SK-N-SH (cell line): ENCODE measurements at regions not wholly inside any gene's neighbourhood (a gene's known extent, or its start where the extent isn't known, plus 50 kb on each side); places are given as distances from the start of the nearest gene placed in this dataset.

Experiments used
- CTCF ChIA-PET: fragments of 300-600, 350-600 bp; formaldehyde crosslinking; extraction: SDS; loops from one replicate; lab custom pipeline; 2021; lab: Yijun Ruan, JAX
- POLR2A ChIA-PET: fragments of 350-600 bp; sonication (Branson Sonifier 250); formaldehyde crosslinking; extraction: SDS; loops from one replicate; lab custom pipeline; 2020; ENCODE audit warnings: antibody characterized with exemption, inconsistent platforms; lab: Yijun Ruan, JAX
- DNase-seq: peaks from one replicate; pipeline ENCODE4 v3.0.0; 2012
- H2AFZ ChIP-seq: fragments of 200-600 bp; sonication (generic); 2 replicates; pipeline ENCODE4 v1.8.1; 2016; ENCODE audit warnings: antibody characterized with exemption, mild to moderate bottlenecking, low read depth
- H3F3A ChIP-seq: fragments of 200-600 bp; sonication (generic); replicated peaks from 2 replicates; pipeline ENCODE3; 2016; ENCODE audit warnings: antibody characterized with exemption, mild to moderate bottlenecking; ENCODE audit not compliant: insufficient read depth
- H3K27ac ChIP-seq, 2 experiments: fragments of 200-500 bp in 1 of 2; fragments of 200-600 bp in 1 of 2; sonication (Bioruptor generic) in 1 of 2; sonication (generic), shearing (Covaris generic) in 1 of 2; 2 replicates each; pipeline versions ENCODE4 v1.5.1 to v1.6.1; 2014 to 2016; ENCODE audit warnings: low read depth in 2 of 2, inconsistent platforms in 1 of 2, low read length in 1 of 2, mild to moderate bottlenecking in 1 of 2, mixed read lengths in 1 of 2
- H3K27me3 ChIP-seq: fragments of 200-600 bp; sonication (generic), shearing (Covaris generic); 2 replicates; pipeline ENCODE4 v1.6.1; 2016; ENCODE audit warnings: mixed run types; ENCODE audit not compliant: insufficient read depth
- H3K36me3 ChIP-seq, 2 experiments: fragments of 200-500 bp in 1 of 2; fragments of 200-600 bp in 1 of 2; sonication (Bioruptor generic) in 1 of 2; sonication (generic) in 1 of 2; replicated peaks in 1 of 2; 2 replicates each; pipeline versions ENCODE3 to v1.5.1; 2014 to 2016; ENCODE audit warnings: low read length in 1 of 2, mild to moderate bottlenecking in 1 of 2; ENCODE audit not compliant: insufficient read depth in 2 of 2, control insufficient read depth in 1 of 2
- H3K4me1 ChIP-seq, 2 experiments: fragments of 200-500 bp in 1 of 2; fragments of 200-600 bp in 1 of 2; sonication (Bioruptor generic) in 1 of 2; sonication (generic), shearing (Covaris generic) in 1 of 2; 2 replicates each; pipeline versions ENCODE4 v1.5.1 to v1.6.1; 2014 to 2016; ENCODE audit warnings: low read depth in 1 of 2, low read length in 1 of 2, mixed run types in 1 of 2; ENCODE audit not compliant: insufficient read depth in 2 of 2, control insufficient read depth in 1 of 2
- H3K4me2 ChIP-seq: fragments of 200-600 bp; sonication (generic), shearing (Covaris generic); 2 replicates; pipeline ENCODE4 v1.6.1; 2017; ENCODE audit warnings: mixed run types
- H3K4me3 ChIP-seq, 2 experiments: fragments of 200-500 bp in 1 of 2; fragments of 200-600 bp in 1 of 2; sonication (Bioruptor generic) in 1 of 2; sonication (generic), shearing (Covaris generic) in 1 of 2; 2 replicates each; pipeline versions ENCODE4 v1.5.1 to v1.8.1; 2014 to 2016; ENCODE audit warnings: low read depth in 2 of 2, inconsistent platforms in 1 of 2, low read length in 1 of 2, mild to moderate bottlenecking in 1 of 2, mixed read lengths in 1 of 2, moderate library complexity in 1 of 2
- H3K79me2 ChIP-seq: fragments of 200-600 bp; sonication (generic); 2 replicates; pipeline ENCODE4 v1.8.1; 2017; ENCODE audit warnings: mild to moderate bottlenecking; ENCODE audit not compliant: insufficient read depth
- H3K9ac ChIP-seq: fragments of 200-600 bp; sonication (generic); 2 replicates; pipeline ENCODE4 v1.6.1; 2017; ENCODE audit warnings: mixed run types
- H3K9me2 ChIP-seq: fragments of 200-600 bp; sonication (generic); 2 replicates; pipeline ENCODE4 v1.6.1; 2017; ENCODE audit warnings: mixed run types
- H3K9me3 ChIP-seq: fragments of 200-600 bp; sonication (generic); 2 replicates; pipeline ENCODE4 v1.6.1; 2017; ENCODE audit warnings: mixed run types, mild to moderate bottlenecking, moderate library complexity
- H4K20me1 ChIP-seq: fragments of 200-600 bp; sonication (generic); 2 replicates; pipeline ENCODE4 v1.6.1; 2017; ENCODE audit warnings: mild to moderate bottlenecking, mixed run types; ENCODE audit not compliant: insufficient read depth
- CHD2 ChIP-seq: fragments of 150-350 bp; IDR thresholded peaks from 2 replicates; pipeline ENCODE4 v1.6.1; 2018; ENCODE audit warnings: low read length; ENCODE audit not compliant: partially characterized antibody
- FOSL2 ChIP-seq: IDR thresholded peaks from 2 replicates; pipeline ENCODE4 v1.4.0; 2012; ENCODE audit warnings: low read depth, mild to moderate bottlenecking, moderate library complexity, borderline replicate concordance
- GABPA ChIP-seq: IDR thresholded peaks from 2 replicates; pipeline ENCODE4 v1.4.0; 2012; ENCODE audit warnings: low read depth, mild to moderate bottlenecking
- MEF2A ChIP-seq: IDR thresholded peaks from 2 replicates; pipeline ENCODE4 v1.4.0; 2012; ENCODE audit warnings: low read depth, borderline replicate concordance
- RAD21 ChIP-seq: IDR thresholded peaks from 2 replicates; pipeline ENCODE4 v1.6.1; 2012; ENCODE audit warnings: mild to moderate bottlenecking, low read length
- RCOR1 ChIP-seq: fragments of 150-350 bp; IDR thresholded peaks from 2 replicates; pipeline ENCODE4 v1.6.1; 2017; ENCODE audit warnings: antibody characterized with exemption, low read length
- SMC3 ChIP-seq: IDR thresholded peaks from 2 replicates; pipeline ENCODE4 v1.6.1; 2012; ENCODE audit warnings: low read depth, low read length, improper control_type of control experiment
- TCF12 ChIP-seq: IDR thresholded peaks from 2 replicates; pipeline ENCODE4 v1.4.0; 2012
- WGBS: methylation state at CpG from one replicate; pipeline ENCODE4 v1.1.6; 2017; ENCODE audit warnings: low lambda C conversion rate; 5-methylcytosine and 5-hydroxymethylcytosine counted together
- TF ChIP-seq, protein P1 (sequence below): IDR thresholded peaks from 2 replicates; pipeline ENCODE4 v1.4.0; 2012; ENCODE audit warnings: low read depth
- TF ChIP-seq, protein P2 (sequence below): fragments of 200-600 bp; sonication (generic); IDR thresholded peaks from 2 replicates; pipeline ENCODE4 v1.6.1; 2017; ENCODE audit warnings: antibody characterized with exemption, mild to moderate bottlenecking, moderate library complexity
- TF ChIP-seq, protein P3 (sequence below): IDR thresholded peaks from 2 replicates; pipeline ENCODE4; 2012

DNA sequence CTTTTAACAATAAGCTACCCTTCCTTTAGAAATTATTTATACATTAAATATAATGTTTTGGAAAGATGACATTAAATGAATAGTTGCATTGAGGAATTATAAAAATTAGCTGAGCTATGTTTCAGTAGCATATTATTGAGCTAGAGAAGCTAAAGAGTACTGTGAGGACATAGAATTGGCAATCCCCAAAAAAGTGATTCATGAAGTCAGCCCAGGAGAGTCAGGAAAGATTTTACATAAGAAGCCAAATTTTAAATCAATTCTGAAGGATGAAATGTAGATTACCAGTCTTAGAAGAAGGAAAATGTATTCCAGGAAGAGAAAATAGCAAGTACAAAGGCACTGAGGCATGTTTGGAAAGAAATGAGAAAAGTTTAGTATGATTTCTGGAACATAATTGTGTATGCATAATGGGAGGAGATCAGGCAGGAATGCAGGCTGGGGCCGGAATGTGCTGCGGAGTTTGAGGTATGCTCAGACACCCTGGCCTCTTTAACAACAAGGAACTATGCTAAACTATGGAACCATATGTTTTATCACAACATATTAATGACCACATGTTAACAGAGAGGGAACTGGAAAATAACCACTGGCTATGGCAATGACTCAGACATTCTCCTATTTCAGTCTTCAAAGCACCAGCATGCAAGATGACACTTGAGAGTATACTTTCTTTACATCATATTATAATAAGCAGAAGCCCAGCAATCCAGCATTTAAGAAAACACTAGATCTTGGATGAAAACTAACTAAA is 103.3 kb upstream of the COL8A1 start:
- H3K27me3 ChIP-seq = peaks cover 7% of the 10 kb centered on the region; the same call in 1 of the 2 replicates
- H3K4me3 ChIP-seq = no peak overlapping the region
- H3K4me1 ChIP-seq = no peaks in the 10 kb centered on the region; a peak in 1 of 4 replicates
- no peaks in the 10 kb centered on the region for H3F3A ChIP-seq
- DNase-seq = no peak
- ChIA-PET CTCF (interaction anchor here (0.7 to 1.2 kb wide), 2 partner anchors 13 to 36 kb away, joined by 3 read pairs; no protein-coding TSS in a partner anchor), POLR2A (no interaction called here)
- H3K27ac ChIP-seq = peak overlapping the region in 1 of 2 experiments; percentile 34; a peak in 1 of 4 replicates
- 26% methylated on average over 2 of the region's 2 CpGs for WGBS
- TF ChIP-seq, protein P1, sequence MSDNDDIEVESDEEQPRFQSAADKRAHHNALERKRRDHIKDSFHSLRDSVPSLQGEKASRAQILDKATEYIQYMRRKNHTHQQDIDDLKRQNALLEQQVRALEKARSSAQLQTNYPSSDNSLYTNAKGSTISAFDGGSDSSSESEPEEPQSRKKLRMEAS = 0 out of 2 replicates have a peak, but pooled peaks have one; percentile 27
- TF ChIP-seq FOSL2 (0 out of 2 replicates have a peak, but pooled peaks have one; percentile 17), TCF12 (peak; percentile 13; the same call in 1 of the 2 replicates), RCOR1 (no peak)
- no peak overlapping the region for H3K4me2 ChIP-seq
- H3K36me3 ChIP-seq = no peaks in the 10 kb centered on the region
- no peaks in the 10 kb centered on the region for H3K79me2 ChIP-seq
- H3K9me3 ChIP-seq = no peaks in the 10 kb centered on the region
- no peak overlapping the region for H3K9ac ChIP-seq
- H2AFZ ChIP-seq = no peak overlapping the region
- no peaks in the 10 kb centered on the region for H3K9me2 ChIP-seq
- H4K20me1 ChIP-seq = no peaks in the 10 kb centered on the region

DNA sequence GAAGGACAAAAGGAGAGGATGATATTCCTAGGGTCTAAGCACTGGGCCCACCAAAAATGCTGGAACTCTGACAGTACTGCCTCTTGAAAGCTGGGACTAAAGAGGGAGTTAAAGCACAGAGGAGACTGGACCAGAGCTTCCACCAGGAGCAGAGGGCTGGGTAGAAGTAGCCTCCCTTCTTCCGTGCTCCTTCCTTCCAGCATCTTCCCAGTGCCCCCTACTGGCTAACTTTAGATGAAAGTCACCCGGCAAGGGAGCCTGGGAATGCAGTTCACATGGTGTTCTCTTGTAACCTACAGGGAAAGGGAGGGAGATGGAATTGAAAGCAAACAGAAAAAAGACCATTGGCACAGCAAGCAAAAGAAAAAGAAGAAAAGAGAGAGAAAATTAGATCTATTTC is 106.1 kb upstream of the COL8A1 start:
- ChIA-PET CTCF (interaction anchor here (0.7 to 1.2 kb wide), 3 partner anchors 12 to 33 kb away, joined by 3 to 6 read pairs (median 4); no protein-coding TSS in a partner anchor), POLR2A (no interaction called here)
- H3K36me3 ChIP-seq = no peaks in the 10 kb centered on the region
- TF ChIP-seq, protein P1 = 0 out of 2 replicates have a peak, but pooled peaks have one; percentile 22
- TF ChIP-seq, protein P2, sequence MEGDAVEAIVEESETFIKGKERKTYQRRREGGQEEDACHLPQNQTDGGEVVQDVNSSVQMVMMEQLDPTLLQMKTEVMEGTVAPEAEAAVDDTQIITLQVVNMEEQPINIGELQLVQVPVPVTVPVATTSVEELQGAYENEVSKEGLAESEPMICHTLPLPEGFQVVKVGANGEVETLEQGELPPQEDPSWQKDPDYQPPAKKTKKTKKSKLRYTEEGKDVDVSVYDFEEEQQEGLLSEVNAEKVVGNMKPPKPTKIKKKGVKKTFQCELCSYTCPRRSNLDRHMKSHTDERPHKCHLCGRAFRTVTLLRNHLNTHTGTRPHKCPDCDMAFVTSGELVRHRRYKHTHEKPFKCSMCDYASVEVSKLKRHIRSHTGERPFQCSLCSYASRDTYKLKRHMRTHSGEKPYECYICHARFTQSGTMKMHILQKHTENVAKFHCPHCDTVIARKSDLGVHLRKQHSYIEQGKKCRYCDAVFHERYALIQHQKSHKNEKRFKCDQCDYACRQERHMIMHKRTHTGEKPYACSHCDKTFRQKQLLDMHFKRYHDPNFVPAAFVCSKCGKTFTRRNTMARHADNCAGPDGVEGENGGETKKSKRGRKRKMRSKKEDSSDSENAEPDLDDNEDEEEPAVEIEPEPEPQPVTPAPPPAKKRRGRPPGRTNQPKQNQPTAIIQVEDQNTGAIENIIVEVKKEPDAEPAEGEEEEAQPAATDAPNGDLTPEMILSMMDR = peak; percentile 67
- TF ChIP-seq, protein P3, sequence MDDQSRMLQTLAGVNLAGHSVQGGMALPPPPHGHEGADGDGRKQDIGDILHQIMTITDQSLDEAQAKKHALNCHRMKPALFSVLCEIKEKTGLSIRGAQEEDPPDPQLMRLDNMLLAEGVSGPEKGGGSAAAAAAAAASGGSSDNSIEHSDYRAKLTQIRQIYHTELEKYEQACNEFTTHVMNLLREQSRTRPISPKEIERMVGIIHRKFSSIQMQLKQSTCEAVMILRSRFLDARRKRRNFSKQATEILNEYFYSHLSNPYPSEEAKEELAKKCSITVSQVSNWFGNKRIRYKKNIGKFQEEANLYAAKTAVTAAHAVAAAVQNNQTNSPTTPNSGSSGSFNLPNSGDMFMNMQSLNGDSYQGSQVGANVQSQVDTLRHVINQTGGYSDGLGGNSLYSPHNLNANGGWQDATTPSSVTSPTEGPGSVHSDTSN = no peak
- no peak for TF ChIP-seq MEF2A
- TF ChIP-seq GABPA = no peak
- no peak for TF ChIP-seq CHD2
- TF ChIP-seq RCOR1 = no peak
- peak; percentile 66 for TF ChIP-seq SMC3
- peak; percentile 60 for TF ChIP-seq RAD21
- no peak overlapping the region for H2AFZ ChIP-seq
- H3K79me2 ChIP-seq = no peaks in the 10 kb centered on the region
- no peaks in the 10 kb centered on the region for H4K20me1 ChIP-seq
- no peaks in the 10 kb centered on the region for H3F3A ChIP-seq
- no peak overlapping the region for H3K9ac ChIP-seq
- peak; percentile 8 for DNase-seq
- H3K4me3 ChIP-seq = no peak overlapping the region; a peak in 1 of 4 replicates
- H3K4me1 ChIP-seq = no peaks in the 10 kb centered on the region; a peak in 2 of 4 replicates
- H3K27me3 ChIP-seq = peaks cover 1% of the 10 kb centered on the region; the same call in 1 of the 2 replicates
- H3K4me2 ChIP-seq = no peak overlapping the region
- H3K27ac ChIP-seq = no peak overlapping the region
- no peaks in the 10 kb centered on the region for H3K9me2 ChIP-seq
- 7% methylated on average over 2 of the region's 2 CpGs for WGBS
- H3K9me3 ChIP-seq = no peaks in the 10 kb centered on the region
